HepG2 (cell line): ENCODE measurements at regions not wholly inside any gene's neighbourhood (a gene's known extent, or its start where the extent isn't known, plus 50 kb on each side); places are given as distances from the start of the nearest gene placed in this dataset.

Source experiments
- ATAC-seq: fragments of 200-7000 bp; cut with Tn5 transposase; 3 replicates; pipeline ENCODE4 v1.9.1; 2020; ENCODE audit warnings: mild to moderate bottlenecking, moderate library complexity
- BruUV-seq: library from RNA; stranded (reverse); fragments of 400-500 nt; replicated peaks from 2 replicates; lab custom pipeline; 2021; lab: Mats Ljungman, UMichigan
- CTCF ChIA-PET: fragments of 300-600 bp; formaldehyde crosslinking; extraction: SDS; loops from one replicate; lab custom pipeline; 2021; ENCODE audit warnings: low total read pairs, inconsistent platforms, low intra/inter-chr PET ratio; lab: Yijun Ruan, JAX
- POLR2A ChIA-PET: fragments of 350-600 bp; sonication (Branson Sonifier 250); formaldehyde crosslinking; loops from one replicate; lab custom pipeline; 2020; ENCODE audit warnings: antibody characterized with exemption, inconsistent platforms; lab: Yijun Ruan, JAX
- DNase-seq: peaks from one replicate; pipeline ENCODE4 v3.0.0-alpha.2; 2015; ENCODE audit warnings: low spot score
- FAIRE-seq: peaks from 3 replicates; lab custom pipeline; 2011; peaks lifted over from hg19 to GRCh38; lab: Jason Lieb, UNC
- H2AFZ ChIP-seq: one replicate; pipeline ENCODE4 v1.6.1; 2011; ENCODE audit warnings: low read length, inconsistent platforms
- H3K27ac ChIP-seq: fragments of 300-600 bp; 3 replicates; pipeline ENCODE4 v1.8.0; 2011; ENCODE audit warnings: mixed run types, mild to moderate bottlenecking, mixed read lengths, low read length, inconsistent platforms; ENCODE audit not compliant: insufficient read depth; ENCODE audit errors: extremely low read length
- H3K27me3 ChIP-seq, 2 experiments: fragments of 200-600 bp in 1 of 2; 2 replicates in 1 of 2; 3 replicates in 1 of 2; pipeline versions ENCODE4 v1.6.0 to v1.8.0; 2011; ENCODE audit warnings: low read length in 2 of 2, mild to moderate bottlenecking in 2 of 2, moderate library complexity in 2 of 2, inconsistent platforms in 1 of 2; ENCODE audit not compliant: insufficient read depth in 2 of 2, control insufficient read depth in 1 of 2
- H3K36me3 ChIP-seq, 2 experiments: fragments of 200-600 bp in 1 of 2; replicated peaks in 1 of 2; 2 replicates in 1 of 2; 3 replicates in 1 of 2; pipeline versions ENCODE4 v1.5.1 to v1.8.0; 2011; ENCODE audit warnings: low read length in 2 of 2, inconsistent platforms in 1 of 2; ENCODE audit not compliant: insufficient read depth in 2 of 2, control insufficient read depth in 1 of 2
- H3K4me1 ChIP-seq: 2 replicates; pipeline ENCODE4 v1.5.1; 2012; ENCODE audit warnings: low read length, inconsistent platforms; ENCODE audit not compliant: insufficient read depth
- H3K4me2 ChIP-seq: 2 replicates; pipeline ENCODE4 v1.6.0; 2011; ENCODE audit warnings: low read depth, low read length, inconsistent platforms
- H3K4me3 ChIP-seq, 3 experiments: fragments of 200-600 bp in 1 of 3; sonication (generic), shearing (Covaris generic) in 1 of 3; replicated peaks in 1 of 3; 2 replicates each; pipeline ENCODE4 v1.5.1; 2011 to 2016; ENCODE audit warnings: low read length in 3 of 3, inconsistent platforms in 2 of 3, low read depth in 2 of 3, mild to moderate bottlenecking in 2 of 3, control low read depth in 1 of 3, mixed read lengths in 1 of 3; ENCODE audit not compliant: insufficient read depth in 1 of 3
- H3K79me2 ChIP-seq: one replicate; pipeline ENCODE4 v1.6.1; 2011; ENCODE audit warnings: low read length, inconsistent platforms; ENCODE audit not compliant: insufficient read depth
- H3K9ac ChIP-seq: 2 replicates; pipeline ENCODE4 v1.6.0; 2011; ENCODE audit warnings: mild to moderate bottlenecking, low read depth, low read length, inconsistent platforms; ENCODE audit not compliant: insufficient read depth
- H3K9me3 ChIP-seq: 2 replicates; pipeline ENCODE4 v1.5.1; 2012; ENCODE audit warnings: mild to moderate bottlenecking, low read length
- H4K20me1 ChIP-seq: 2 replicates; pipeline ENCODE4 v1.6.0; 2011; ENCODE audit warnings: inconsistent platforms, mild to moderate bottlenecking, low read length, moderate library complexity; ENCODE audit not compliant: insufficient read depth
- CREBL2 ChIP-seq: sonication (generic); formaldehyde crosslinking; IDR thresholded peaks from 2 replicates; pipeline ENCODE4 v1.8.1; 2023; ENCODE audit warnings: missing genetic modification reagents, mild to moderate bottlenecking, borderline replicate concordance
- FIP1L1 ChIP-seq: fragments of 200-400 bp; formaldehyde crosslinking; IDR thresholded peaks from 2 replicates; pipeline ENCODE4 v1.6.1; 2018; ENCODE audit warnings: low read depth, mild to moderate bottlenecking, low read length, moderate library complexity, borderline replicate concordance; ENCODE audit not compliant: insufficient read depth
- FOXM1 ChIP-seq: sonication (generic); formaldehyde crosslinking; IDR thresholded peaks from 2 replicates; pipeline ENCODE4 v1.5.0; 2020; ENCODE audit warnings: missing genetic modification reagents
- LCORL ChIP-seq, 2 experiments: fragments of 450-650 bp in 1 of 2; sonication (generic) in 1 of 2; formaldehyde crosslinking in 1 of 2; IDR thresholded peaks; 2 replicates each; pipeline versions ENCODE4 v1.5.0 to v1.6.1; 2017 to 2020; ENCODE audit warnings: antibody characterized with exemption in 1 of 2, missing genetic modification reagents in 1 of 2
- NR2C2 ChIP-seq: sonication (generic); formaldehyde crosslinking; IDR thresholded peaks from 2 replicates; pipeline ENCODE4 v1.4.0; 2020; ENCODE audit warnings: missing genetic modification reagents, mild to moderate bottlenecking, moderate library complexity, borderline replicate concordance
- USF2 ChIP-seq, 2 experiments: sonication (generic) in 1 of 2; formaldehyde crosslinking in 1 of 2; IDR thresholded peaks; 2 replicates each; pipeline versions ENCODE4 v1.5.1 to v1.6.1; 2011 to 2020; ENCODE audit warnings: borderline replicate concordance in 1 of 2, low read depth in 1 of 2, low read length in 1 of 2, mild to moderate bottlenecking in 1 of 2, missing genetic modification reagents in 1 of 2, moderate library complexity in 1 of 2
- ZBTB42 ChIP-seq: sonication (generic); formaldehyde crosslinking; IDR thresholded peaks from 2 replicates; pipeline ENCODE4 v1.5.0; 2020; ENCODE audit warnings: mild to moderate bottlenecking, missing genetic modification reagents
- ZNF296 ChIP-seq: sonication (generic); formaldehyde crosslinking; conservative IDR thresholded peaks from 2 replicates; pipeline ENCODE4 v1.5.0; 2020; ENCODE audit warnings: mild to moderate bottlenecking, missing genetic modification reagents
- ZNF367 ChIP-seq: sonication (generic); formaldehyde crosslinking; IDR thresholded peaks from 2 replicates; pipeline ENCODE4 v1.4.0; 2020; ENCODE audit warnings: missing genetic modification reagents, borderline replicate concordance
- ZNF543 ChIP-seq: sonication (generic); formaldehyde crosslinking; IDR thresholded peaks from 2 replicates; pipeline ENCODE4 v1.4.0; 2020; ENCODE audit warnings: mild to moderate bottlenecking, missing genetic modification reagents
- ZNF557 ChIP-seq: sonication (generic); formaldehyde crosslinking; IDR thresholded peaks from 2 replicates; pipeline ENCODE4 v1.4.0; 2020; ENCODE audit warnings: missing genetic modification reagents
- ZNF737 ChIP-seq: sonication (generic); formaldehyde crosslinking; IDR thresholded peaks from 2 replicates; pipeline ENCODE4 v1.5.0; 2020; ENCODE audit warnings: missing genetic modification reagents, mild to moderate bottlenecking, borderline replicate concordance
- ZNF772 ChIP-seq: sonication (generic); formaldehyde crosslinking; IDR thresholded peaks from 2 replicates; pipeline ENCODE4 v1.5.0; 2020; ENCODE audit warnings: mild to moderate bottlenecking, missing genetic modification reagents
- ZNF83 ChIP-seq: sonication (generic); formaldehyde crosslinking; IDR thresholded peaks from 2 replicates; pipeline ENCODE4 v1.4.0; 2020; ENCODE audit warnings: missing genetic modification reagents, mild to moderate bottlenecking, borderline replicate concordance
- WGBS: methylation state at CpG from one replicate; pipeline ENCODE4 v1.1.6; 2017; ENCODE audit warnings: low lambda C conversion rate; 5-methylcytosine and 5-hydroxymethylcytosine counted together
- in situ Hi-C: cut with HindIII; loops from 2 replicates; pipeline ENCODE4 v1.10.0; 2017; ENCODE audit warnings: low pct_unique_long_range_greater_than_20kb; ENCODE audit not compliant: extremely low pct_ligation_motif_present
- intact Hi-C: fragments of 100-400 bp; cut with micrococcal nuclease; formaldehyde crosslinking; loops from one replicate; pipeline ENCODE4 v1.10.0; 2022; ENCODE audit not compliant: unreplicated experiment
- TF ChIP-seq, protein P1 (sequence below): sonication (generic); formaldehyde crosslinking; IDR thresholded peaks from 2 replicates; pipeline ENCODE4 v1.8.1; 2022; ENCODE audit warnings: low read depth, mild to moderate bottlenecking, missing genetic modification reagents
- TF ChIP-seq, protein P2 (sequence below): sonication (generic); formaldehyde crosslinking; IDR thresholded peaks from 2 replicates; pipeline ENCODE4 v1.4.0; 2020; ENCODE audit warnings: missing genetic modification reagents, borderline replicate concordance

- no TSS peak for BruUV-seq
- Histone ChIP-seq H3K4me2 (no peak overlapping the region), H3K79me2 (no peaks in the 10 kb centered on the region), H3K9ac (no peak overlapping the region), H2AFZ (no peak overlapping the region), H4K20me1 (no peaks in the 10 kb centered on the region), H3K4me3 (no peak overlapping the region), H3K27ac (no peak overlapping the region), H3K9me3 (0 out of 2 replicates have a peak, but pooled peaks cover 13% of the 10 kb centered on the region), H3K27me3 (no peaks in the 10 kb centered on the region), H3K36me3 (no peaks in the 10 kb centered on the region), H3K4me1 (no peaks in the 10 kb centered on the region)
- ChIA-PET CTCF (no interaction called here), POLR2A (no interaction called here)
- intact Hi-C loops (loop anchor here (10.0 kb wide), 1 partner anchor 1645 kb away; no protein-coding TSS in a partner anchor), in situ Hi-C loops (no loop called here)
- ATAC-seq (no peak), DNase-seq (no peak), FAIRE-seq (no peak)
- WGBS, result 10% methylated on average over 11 of the region's 11 CpGs
- no peak for TF ChIP-seq LCORL (IDR thresholded peaks at IDR 0.05)
- TF ChIP-seq LCORL (CRISPR knock-in tag; IDR thresholded peaks at IDR 0.05), result no peak
- no peak for TF ChIP-seq ZBTB42 (CRISPR knock-in tag)
- TF ChIP-seq ZNF296 (CRISPR knock-in tag), result no peak
- no peak for TF ChIP-seq NR2C2 (CRISPR knock-in tag)
- TF ChIP-seq, protein P1, sequence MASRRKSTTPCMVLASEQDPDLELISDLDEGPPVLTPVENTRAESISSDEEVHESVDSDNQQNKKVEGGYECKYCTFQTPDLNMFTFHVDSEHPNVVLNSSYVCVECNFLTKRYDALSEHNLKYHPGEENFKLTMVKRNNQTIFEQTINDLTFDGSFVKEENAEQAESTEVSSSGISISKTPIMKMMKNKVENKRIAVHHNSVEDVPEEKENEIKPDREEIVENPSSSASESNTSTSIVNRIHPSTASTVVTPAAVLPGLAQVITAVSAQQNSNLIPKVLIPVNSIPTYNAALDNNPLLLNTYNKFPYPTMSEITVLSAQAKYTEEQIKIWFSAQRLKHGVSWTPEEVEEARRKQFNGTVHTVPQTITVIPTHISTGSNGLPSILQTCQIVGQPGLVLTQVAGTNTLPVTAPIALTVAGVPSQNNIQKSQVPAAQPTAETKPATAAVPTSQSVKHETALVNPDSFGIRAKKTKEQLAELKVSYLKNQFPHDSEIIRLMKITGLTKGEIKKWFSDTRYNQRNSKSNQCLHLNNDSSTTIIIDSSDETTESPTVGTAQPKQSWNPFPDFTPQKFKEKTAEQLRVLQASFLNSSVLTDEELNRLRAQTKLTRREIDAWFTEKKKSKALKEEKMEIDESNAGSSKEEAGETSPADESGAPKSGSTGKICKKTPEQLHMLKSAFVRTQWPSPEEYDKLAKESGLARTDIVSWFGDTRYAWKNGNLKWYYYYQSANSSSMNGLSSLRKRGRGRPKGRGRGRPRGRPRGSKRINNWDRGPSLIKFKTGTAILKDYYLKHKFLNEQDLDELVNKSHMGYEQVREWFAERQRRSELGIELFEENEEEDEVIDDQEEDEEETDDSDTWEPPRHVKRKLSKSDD, result no peak
- no peak for TF ChIP-seq FIP1L1
- TF ChIP-seq USF2 (IDR thresholded peaks at IDR 0.05; ENCODE audit: low read depth, low read length), result no peak
- TF ChIP-seq USF2 (CRISPR knock-in tag; IDR thresholded peaks at IDR 0.05; ENCODE audit: borderline replicate concordance), result no peak
- no peak for TF ChIP-seq ZNF557 (CRISPR knock-in tag)
- no peak for TF ChIP-seq CREBL2 (CRISPR knock-in tag)
- TF ChIP-seq ZNF737 (CRISPR knock-in tag), result no peak
- TF ChIP-seq FOXM1 (CRISPR knock-in tag), result no peak
- TF ChIP-seq, protein P2, sequence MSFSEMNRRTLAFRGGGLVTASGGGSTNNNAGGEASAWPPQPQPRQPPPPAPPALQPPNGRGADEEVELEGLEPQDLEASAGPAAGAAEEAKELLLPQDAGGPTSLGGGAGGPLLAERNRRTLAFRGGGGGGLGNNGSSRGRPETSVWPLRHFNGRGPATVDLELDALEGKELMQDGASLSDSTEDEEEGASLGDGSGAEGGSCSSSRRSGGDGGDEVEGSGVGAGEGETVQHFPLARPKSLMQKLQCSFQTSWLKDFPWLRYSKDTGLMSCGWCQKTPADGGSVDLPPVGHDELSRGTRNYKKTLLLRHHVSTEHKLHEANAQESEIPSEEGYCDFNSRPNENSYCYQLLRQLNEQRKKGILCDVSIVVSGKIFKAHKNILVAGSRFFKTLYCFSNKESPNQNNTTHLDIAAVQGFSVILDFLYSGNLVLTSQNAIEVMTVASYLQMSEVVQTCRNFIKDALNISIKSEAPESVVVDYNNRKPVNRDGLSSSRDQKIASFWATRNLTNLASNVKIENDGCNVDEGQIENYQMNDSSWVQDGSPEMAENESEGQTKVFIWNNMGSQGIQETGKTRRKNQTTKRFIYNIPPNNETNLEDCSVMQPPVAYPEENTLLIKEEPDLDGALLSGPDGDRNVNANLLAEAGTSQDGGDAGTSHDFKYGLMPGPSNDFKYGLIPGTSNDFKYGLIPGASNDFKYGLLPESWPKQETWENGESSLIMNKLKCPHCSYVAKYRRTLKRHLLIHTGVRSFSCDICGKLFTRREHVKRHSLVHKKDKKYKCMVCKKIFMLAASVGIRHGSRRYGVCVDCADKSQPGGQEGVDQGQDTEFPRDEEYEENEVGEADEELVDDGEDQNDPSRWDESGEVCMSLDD (CRISPR knock-in tag), result no peak
- no peak for TF ChIP-seq ZNF772 (CRISPR knock-in tag)
- TF ChIP-seq ZNF83 (CRISPR knock-in tag), result no peak
- no peak for TF ChIP-seq ZNF367 (CRISPR knock-in tag)
- TF ChIP-seq ZNF543 (CRISPR knock-in tag), result no peak
Measured at GRCh38 chr2:33859811-33860461, 260.8 kb upstream of the FAM98A start.
